ENCODE measurements at regions not wholly inside any gene's neighbourhood (a gene's known extent, or its start where the extent isn't known, plus 50 kb on each side); places are given as distances from the start of the nearest gene placed in this dataset.

DNA sequence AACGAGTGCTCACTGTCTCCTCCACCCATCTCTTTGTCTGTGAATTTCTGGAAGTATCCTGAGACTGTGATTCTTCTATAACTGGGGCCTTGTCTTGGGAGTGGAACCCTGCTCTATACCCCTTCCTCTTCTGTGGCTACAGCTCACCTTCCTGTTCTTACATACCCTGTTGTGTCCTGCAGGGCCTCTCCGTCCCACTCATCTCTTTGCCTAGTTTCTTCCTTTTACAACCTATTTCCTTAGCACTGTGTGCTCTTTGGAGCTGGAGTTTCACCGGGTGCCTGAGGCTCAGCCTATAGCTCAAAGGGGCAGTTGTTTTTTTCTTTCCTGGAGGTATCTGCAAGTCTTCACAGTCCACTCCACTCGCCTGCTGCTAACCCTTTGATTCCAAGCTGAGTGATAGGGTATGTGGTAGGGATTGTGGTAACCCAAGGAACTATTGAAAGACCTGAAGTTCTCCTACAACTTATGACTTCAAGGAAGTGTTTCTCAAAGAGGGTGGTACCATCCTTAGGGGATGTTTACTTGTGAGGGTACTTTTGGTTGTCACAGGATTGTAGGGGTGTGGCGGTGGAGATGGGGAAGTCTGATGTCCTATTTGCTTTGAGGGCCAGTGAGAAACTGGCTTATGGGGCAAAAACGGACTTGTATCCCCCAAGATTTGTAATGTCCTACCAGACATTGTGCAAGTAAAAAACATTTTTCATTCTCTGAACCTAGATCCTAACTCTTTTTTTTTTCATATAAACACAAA is 66.6 kb upstream of the ARL8B start:
- DNase-seq = no peak
- peaks cover 0 to 5% (median 0%) of the 10 kb centered on the region in 3 donors for H3K27me3 Mint-ChIP-seq (ENCODE audit: low read depth in 3 of 3)
- peak overlapping the region in 4 of 6 donors; percentile 27 to 71 (median 32) for H3K27ac Mint-ChIP-seq
- no peak overlapping the region for H3K4me3 Mint-ChIP-seq
- H3K9me3 Mint-ChIP-seq = peaks cover 0 to 2% (median 0%) of the 10 kb centered on the region in 6 donors
- H3K36me3 Mint-ChIP-seq = no peaks in the 10 kb centered on the region
- peaks cover 14 to 54% of the 10 kb centered on the region in 2 donors for H3K4me1 Mint-ChIP-seq

DNA sequence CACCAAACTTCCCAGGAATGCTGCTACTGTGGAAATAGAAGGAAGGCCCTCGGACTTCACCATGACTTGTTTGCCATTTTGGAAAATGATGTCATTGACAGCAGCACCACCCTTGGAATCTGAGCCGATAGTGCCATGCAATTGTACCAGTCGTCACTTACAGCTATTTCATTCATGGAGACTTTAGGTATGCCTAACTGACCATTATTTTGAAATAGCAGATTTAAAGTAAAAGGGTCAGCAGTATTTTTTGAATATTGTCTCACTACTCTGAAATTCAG is 66.0 kb upstream of the ARL8B start:
- Mint-ChIP-seq H3K27ac (no peak overlapping the region), H3K4me1 (peaks cover 14 to 49% of the 10 kb centered on the region in 2 donors), H3K27me3 (ENCODE audit: low read depth in 3 of 3) (peaks cover 0 to 5% (median under 1%) of the 10 kb centered on the region in 3 donors), H3K36me3 (no peaks in the 10 kb centered on the region), H3K4me3 (no peak overlapping the region), H3K9me3 (peaks cover 0 to 2% (median 0%) of the 10 kb centered on the region in 6 donors)
- no peak for DNase-seq

DNA sequence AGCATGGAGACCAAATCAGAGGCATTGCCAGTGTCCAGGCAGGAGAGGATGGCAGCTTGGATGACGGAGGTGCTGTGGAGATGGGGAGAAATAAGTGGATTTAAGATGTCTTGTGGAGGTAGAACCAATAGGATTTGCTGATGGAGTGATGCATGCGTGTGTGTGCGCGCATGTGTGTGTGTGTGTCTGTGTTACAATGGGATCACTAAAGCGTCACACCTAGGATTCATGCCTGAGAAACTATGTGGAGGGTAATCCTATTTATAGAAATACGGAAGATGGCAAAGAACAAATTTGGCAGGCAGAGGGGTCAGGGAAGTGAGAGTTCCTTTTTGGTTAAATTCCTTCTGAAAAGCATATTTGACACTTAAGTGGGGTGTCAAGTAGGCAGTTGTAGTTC is 64.8 kb upstream of the ARL8B start:
- no peak overlapping the region for H3K4me3 Mint-ChIP-seq

DNA sequence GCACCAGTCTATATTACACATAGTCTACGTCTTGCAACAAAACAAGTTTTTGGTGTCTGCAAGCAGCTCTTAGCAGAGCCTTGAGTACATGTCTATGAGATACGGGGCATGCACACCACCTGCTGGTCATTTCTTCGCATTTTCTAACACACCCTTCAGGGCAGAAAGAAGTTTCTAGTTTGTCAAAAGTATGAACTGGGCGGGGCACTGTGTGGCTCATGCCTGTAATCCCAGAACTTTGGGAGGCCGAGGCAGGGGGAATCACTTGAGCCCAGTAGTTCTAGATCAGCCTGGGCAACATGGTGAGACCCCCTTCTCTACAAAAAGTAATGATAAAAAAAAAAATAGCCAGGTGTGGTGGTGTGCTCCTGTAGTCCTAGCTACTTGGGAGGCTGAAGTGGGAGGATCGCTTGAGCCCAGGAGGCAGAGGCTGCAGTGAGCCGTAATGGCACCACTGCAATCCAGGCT is 64.2 kb upstream of the ARL8B start:
- H3K36me3 Mint-ChIP-seq = no peaks in the 10 kb centered on the region
- H3K4me1 Mint-ChIP-seq = peaks cover 5 to 31% of the 10 kb centered on the region in 2 donors
- H3K4me3 Mint-ChIP-seq = no peak overlapping the region
- peaks cover 2 to 6% (median 2%) of the 10 kb centered on the region in 3 donors for H3K27me3 Mint-ChIP-seq (ENCODE audit: low read depth in 3 of 3)
- peaks cover 0 to 2% (median 0%) of the 10 kb centered on the region in 6 donors for H3K9me3 Mint-ChIP-seq
- peak overlapping the region in 1 of 6 donors; percentile 4 for H3K27ac Mint-ChIP-seq
- DNase-seq = peak; percentile 65 to 77 (median 71)

More for the DNA sequence above, 64.8 kb upstream of the ARL8B start:
- H3K27me3 Mint-ChIP-seq (ENCODE audit: low read depth in 3 of 3) = peaks cover 0 to 6% (median 2%) of the 10 kb centered on the region in 3 donors
- no peaks in the 10 kb centered on the region for H3K36me3 Mint-ChIP-seq
- H3K4me1 Mint-ChIP-seq = peaks cover 7 to 37% of the 10 kb centered on the region in 2 donors
- peak overlapping the region in 3 of 6 donors; percentile 9 to 69 (median 62) for H3K27ac Mint-ChIP-seq
- H3K9me3 Mint-ChIP-seq = peaks cover 0 to 2% (median 0%) of the 10 kb centered on the region in 6 donors
- DNase-seq = no peak

DNA sequence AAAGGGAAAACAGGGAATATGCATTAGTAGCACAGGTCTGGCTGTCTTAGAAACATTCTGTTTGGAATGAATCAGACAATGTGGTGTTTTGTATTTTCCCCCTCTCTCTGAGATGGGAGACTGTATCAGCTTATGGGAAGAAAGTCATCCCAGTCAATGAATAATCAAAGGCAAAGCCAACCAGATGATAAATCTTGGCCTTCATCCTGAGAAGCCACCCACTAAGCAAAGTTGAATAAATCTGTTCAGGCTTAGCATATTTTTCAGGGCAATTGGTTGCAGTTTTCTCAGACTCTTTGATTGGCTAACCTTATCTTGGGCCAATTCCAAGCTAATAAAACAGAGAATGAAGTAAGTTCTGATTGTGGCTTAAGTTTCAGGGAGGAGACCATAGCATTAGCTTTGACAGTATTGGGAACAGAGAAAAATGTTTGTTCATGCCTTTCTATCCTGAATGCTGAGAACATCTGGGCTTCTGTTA is 63.6 kb upstream of the ARL8B start:
- no peaks in the 10 kb centered on the region for H3K36me3 Mint-ChIP-seq
- peak overlapping the region in 1 of 6 donors; percentile 22 for H3K27ac Mint-ChIP-seq
- peaks cover 0 to 2% (median 0%) of the 10 kb centered on the region in 6 donors for H3K9me3 Mint-ChIP-seq
- peaks cover 2 to 4% (median 3%) of the 10 kb centered on the region in 3 donors for H3K27me3 Mint-ChIP-seq (ENCODE audit: low read depth in 3 of 3)
- DNase-seq = no peak
- H3K4me1 Mint-ChIP-seq = peaks cover 3 to 25% of the 10 kb centered on the region in 2 donors
- H3K4me3 Mint-ChIP-seq = no peak overlapping the region

DNA sequence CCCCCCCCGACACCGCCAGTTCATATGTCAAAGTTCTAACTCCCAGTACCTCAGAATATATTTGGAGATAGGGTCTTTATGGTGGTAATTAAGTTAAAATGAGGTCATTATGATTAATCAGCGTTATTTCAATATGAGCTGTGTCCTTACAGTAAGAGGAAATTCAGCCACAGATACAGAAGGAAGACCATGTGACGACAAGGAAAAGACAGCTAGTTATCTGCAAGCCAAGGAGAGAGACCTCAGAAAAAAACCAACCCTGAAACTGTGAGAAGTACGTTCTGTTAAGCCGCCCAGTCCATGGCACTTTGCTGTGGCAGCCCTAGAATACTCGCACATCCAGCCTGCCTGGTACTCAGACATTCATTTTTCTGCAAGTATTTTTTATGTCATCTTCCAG is 62.3 kb upstream of the ARL8B start:
- Mint-ChIP-seq H3K4me3 (no peak overlapping the region), H3K9me3 (peaks cover 0 to 2% (median 0%) of the 10 kb centered on the region in 6 donors), H3K36me3 (no peaks in the 10 kb centered on the region), H3K27me3 (ENCODE audit: low read depth in 3 of 3) (peaks cover 2 to 5% (median 4%) of the 10 kb centered on the region in 3 donors), H3K4me1 (peaks cover 3 to 16% of the 10 kb centered on the region in 2 donors), H3K27ac (no peak overlapping the region)
- no peak for DNase-seq

DNA sequence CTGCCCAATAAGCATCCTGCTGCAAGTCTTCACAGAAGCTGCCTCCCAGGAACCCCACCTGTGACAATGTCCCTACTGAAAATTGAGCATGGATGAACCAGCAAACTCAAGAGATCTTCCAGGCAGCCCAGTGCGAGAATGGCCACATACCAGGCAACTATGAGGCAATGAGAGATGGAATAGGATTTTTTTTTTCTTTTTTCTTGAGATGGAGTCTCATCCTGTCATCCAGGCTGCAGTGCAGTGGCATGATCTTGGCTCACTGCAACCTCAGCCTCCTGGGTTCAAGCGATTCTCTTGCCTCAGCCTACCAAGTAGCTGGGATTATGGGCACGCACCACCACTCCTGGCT is 60.9 kb upstream of the ARL8B start:
- no peaks in the 10 kb centered on the region for H3K9me3 Mint-ChIP-seq
- no peak overlapping the region for H3K4me3 Mint-ChIP-seq
- DNase-seq = no peak
- H3K27ac Mint-ChIP-seq = peak overlapping the region in 1 of 6 donors; percentile 75
- peaks cover 0 to 9% of the 10 kb centered on the region in 2 donors for H3K4me1 Mint-ChIP-seq
- H3K36me3 Mint-ChIP-seq = no peaks in the 10 kb centered on the region
- H3K27me3 Mint-ChIP-seq (ENCODE audit: low read depth in 3 of 3) = peaks cover 2 to 7% (median 6%) of the 10 kb centered on the region in 3 donors

DNA sequence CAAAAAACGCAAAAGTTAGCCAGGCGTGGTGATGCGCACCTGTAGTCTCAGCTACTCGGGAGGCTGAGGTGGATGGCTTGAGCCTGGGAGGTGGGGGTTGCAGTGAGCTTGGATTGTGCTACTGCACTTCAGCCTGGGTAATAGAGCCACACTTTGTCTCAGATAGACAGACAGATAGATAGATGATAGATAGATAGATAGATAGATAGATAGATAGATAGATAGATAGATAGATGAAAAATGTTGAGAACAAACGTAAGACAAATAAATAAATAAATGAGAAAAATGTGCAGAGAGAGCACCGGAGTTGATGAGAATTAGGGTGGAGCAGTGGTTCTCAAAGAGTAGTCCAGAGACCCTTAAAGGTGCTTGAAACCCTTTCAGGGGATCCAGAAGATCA is 58.4 kb upstream of the ARL8B start:
- no peaks in the 10 kb centered on the region for H3K36me3 Mint-ChIP-seq
- no peaks in the 10 kb centered on the region for H3K9me3 Mint-ChIP-seq
- H3K4me1 Mint-ChIP-seq = no peaks in the 10 kb centered on the region
- no peak overlapping the region for H3K27ac Mint-ChIP-seq
- H3K4me3 Mint-ChIP-seq = no peak overlapping the region
- DNase-seq = no peak
- peaks cover 2 to 7% (median 6%) of the 10 kb centered on the region in 3 donors for H3K27me3 Mint-ChIP-seq (ENCODE audit: low read depth in 3 of 3)

DNA sequence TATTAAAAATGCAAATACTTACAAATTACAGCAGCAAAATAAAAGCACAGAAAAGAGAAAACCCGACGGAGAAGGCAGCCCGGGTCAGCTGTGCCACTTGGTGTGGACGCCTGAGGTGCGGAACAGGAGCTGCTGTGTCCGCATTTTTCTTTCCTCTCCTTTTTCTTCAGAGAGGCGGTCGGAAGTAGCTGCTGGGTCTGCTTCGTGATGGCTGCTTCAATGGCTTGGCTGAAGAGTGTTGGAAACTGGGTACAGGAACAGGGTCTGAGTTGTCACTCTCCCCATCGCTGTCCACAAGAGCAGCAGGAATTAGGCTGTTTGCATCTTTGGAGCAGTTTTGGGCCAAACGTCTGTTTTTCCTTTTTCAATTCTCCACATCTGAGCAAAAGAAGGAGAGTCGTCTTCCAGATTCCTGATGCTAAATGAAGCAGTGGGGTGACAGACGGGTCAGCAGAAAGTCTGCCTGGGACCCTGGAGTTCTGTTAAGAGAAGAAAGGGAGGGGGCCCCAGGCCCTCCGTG is 53.5 kb upstream of the ARL8B start:
- H3K9me3 Mint-ChIP-seq = no peaks in the 10 kb centered on the region
- H3K4me3 Mint-ChIP-seq = no peak overlapping the region
- H3K4me1 Mint-ChIP-seq = no peaks in the 10 kb centered on the region
- H3K27me3 Mint-ChIP-seq (ENCODE audit: low read depth in 3 of 3) = peaks cover 0 to 6% (median 4%) of the 10 kb centered on the region in 3 donors
- no peak for DNase-seq
- no peak overlapping the region for H3K27ac Mint-ChIP-seq
- no peaks in the 10 kb centered on the region for H3K36me3 Mint-ChIP-seq

DNA sequence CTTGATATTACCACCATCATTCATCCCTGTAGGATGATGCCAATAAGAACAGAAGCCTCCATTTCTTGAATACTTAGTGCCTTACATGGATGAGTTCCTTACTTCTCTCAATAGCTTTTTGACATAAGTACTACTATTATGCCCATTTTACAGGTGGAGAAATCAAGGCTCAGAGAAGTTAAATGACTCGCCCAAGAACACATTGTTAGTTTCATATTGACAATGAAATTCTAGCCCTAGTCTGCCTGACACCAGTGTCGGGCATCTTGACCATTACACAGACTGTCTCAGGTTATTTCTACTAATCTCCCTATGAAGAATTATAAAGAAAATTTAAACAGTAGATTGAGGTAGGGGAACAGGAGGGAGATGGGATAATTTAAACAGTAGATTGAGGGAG is 52.5 kb upstream of the ARL8B start:
- Mint-ChIP-seq H3K27ac (no peak overlapping the region), H3K4me1 (no peaks in the 10 kb centered on the region), H3K27me3 (ENCODE audit: low read depth in 3 of 3) (peaks cover 0 to 12% (median 6%) of the 10 kb centered on the region in 3 donors), H3K4me3 (no peak overlapping the region), H3K36me3 (no peaks in the 10 kb centered on the region), H3K9me3 (no peaks in the 10 kb centered on the region)
- no peak for DNase-seq

DNA sequence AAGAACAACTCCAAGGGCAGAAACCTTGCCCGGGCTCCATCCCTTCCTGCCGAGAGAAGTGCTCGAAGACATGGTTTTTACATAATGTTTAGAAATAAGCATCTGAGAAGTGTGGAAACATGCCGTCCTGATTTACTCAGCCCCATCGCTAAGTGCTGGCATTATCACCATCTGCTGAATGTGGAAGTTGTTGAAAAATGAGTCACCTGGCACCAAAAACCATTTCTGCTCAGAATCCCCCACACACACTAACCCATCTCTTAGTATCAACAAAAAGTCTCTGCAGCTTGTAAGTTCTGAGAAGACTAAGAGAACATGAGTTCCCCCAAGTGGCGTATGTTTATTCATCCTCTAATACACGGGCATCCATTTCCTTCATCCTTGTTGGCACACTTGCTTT is 51.0 kb upstream of the ARL8B start:
- Mint-ChIP-seq H3K4me3 (no peak overlapping the region), H3K36me3 (no peaks in the 10 kb centered on the region), H3K27ac (no peak overlapping the region), H3K4me1 (no peaks in the 10 kb centered on the region), H3K27me3 (ENCODE audit: low read depth in 3 of 3) (peaks cover 0 to 10% (median 3%) of the 10 kb centered on the region in 3 donors), H3K9me3 (no peaks in the 10 kb centered on the region)
- no peak for DNase-seq

DNA sequence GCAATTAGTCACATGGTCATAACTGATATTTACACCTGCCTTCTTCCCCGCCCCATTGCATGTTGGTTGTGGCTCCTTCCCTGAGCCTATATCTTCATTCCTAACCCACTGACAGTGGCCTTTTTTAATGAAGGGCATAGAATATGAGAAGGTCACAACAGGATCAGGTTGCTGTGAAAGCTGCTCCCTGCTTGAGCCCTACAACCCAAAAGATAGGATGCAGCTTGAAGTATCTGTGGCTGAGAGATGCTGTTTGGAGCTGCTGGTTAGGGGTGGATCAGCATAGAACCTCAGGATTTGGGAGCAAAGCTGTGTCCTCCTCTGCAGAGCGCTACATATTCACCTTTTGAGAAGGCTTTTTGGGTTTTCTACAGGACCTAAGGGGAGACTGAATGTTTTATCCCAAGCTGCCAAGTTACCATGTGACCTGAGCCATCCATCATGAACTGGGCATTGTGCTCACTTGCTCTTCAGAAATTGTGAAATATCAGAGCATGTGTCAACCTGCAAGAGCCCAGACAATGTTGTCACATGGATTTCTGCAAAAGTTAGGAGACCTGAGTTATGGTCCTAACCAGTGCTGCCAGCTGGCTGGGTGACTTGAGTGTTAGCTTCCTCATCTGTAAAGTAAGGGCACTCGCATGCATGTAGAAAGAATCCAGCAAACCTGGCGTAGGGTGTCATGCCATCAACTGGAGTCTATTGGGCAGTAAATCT is 49.8 kb upstream of the ARL8B start:
- no peak overlapping the region for H3K4me3 Mint-ChIP-seq
- no peak overlapping the region for H3K27ac Mint-ChIP-seq
- no peaks in the 10 kb centered on the region for H3K9me3 Mint-ChIP-seq

More for the DNA sequence above, 49.8 kb upstream of the ARL8B start:
- H3K27me3 Mint-ChIP-seq (ENCODE audit: low read depth in 3 of 3) = peaks cover 0 to 10% (median 2%) of the 10 kb centered on the region in 3 donors
- H3K36me3 Mint-ChIP-seq = no peaks in the 10 kb centered on the region
- no peaks in the 10 kb centered on the region for H3K4me1 Mint-ChIP-seq
- no peak for DNase-seq

Measured in immature natural killer cell (primary cell).